ENCODE measurements at regions not wholly inside any gene's neighbourhood (a gene's known extent, or its start where the extent isn't known, plus 50 kb on each side); places are given as distances from the start of the nearest gene placed in this dataset.

DNA sequence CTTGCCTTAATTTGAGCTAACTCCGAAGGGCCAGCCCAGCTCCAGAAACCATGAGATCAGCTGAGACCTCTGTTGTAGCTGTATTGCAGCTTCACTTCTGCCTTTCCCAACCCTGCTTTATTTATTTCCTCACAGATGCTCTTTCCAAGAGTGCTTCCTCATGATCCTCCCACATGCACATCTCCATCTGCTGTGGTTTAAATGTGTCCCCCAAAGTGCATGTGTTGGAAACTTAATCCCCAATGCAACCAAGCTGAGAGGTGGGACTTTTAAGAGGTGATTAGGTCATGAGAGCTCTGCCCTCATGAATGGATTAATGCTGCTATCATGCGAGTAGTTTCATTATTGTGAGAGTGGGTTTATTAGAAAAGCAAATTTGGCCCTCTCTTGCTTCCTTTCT, 164.4 kb upstream of the TAB2 start (continued):
- TF ChIP-seq, protein P1, sequence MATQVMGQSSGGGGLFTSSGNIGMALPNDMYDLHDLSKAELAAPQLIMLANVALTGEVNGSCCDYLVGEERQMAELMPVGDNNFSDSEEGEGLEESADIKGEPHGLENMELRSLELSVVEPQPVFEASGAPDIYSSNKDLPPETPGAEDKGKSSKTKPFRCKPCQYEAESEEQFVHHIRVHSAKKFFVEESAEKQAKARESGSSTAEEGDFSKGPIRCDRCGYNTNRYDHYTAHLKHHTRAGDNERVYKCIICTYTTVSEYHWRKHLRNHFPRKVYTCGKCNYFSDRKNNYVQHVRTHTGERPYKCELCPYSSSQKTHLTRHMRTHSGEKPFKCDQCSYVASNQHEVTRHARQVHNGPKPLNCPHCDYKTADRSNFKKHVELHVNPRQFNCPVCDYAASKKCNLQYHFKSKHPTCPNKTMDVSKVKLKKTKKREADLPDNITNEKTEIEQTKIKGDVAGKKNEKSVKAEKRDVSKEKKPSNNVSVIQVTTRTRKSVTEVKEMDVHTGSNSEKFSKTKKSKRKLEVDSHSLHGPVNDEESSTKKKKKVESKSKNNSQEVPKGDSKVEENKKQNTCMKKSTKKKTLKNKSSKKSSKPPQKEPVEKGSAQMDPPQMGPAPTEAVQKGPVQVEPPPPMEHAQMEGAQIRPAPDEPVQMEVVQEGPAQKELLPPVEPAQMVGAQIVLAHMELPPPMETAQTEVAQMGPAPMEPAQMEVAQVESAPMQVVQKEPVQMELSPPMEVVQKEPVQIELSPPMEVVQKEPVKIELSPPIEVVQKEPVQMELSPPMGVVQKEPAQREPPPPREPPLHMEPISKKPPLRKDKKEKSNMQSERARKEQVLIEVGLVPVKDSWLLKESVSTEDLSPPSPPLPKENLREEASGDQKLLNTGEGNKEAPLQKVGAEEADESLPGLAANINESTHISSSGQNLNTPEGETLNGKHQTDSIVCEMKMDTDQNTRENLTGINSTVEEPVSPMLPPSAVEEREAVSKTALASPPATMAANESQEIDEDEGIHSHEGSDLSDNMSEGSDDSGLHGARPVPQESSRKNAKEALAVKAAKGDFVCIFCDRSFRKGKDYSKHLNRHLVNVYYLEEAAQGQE (IDR thresholded peaks at IDR 0.05; ENCODE audit: unreplicated experiment) = no peak
- TF ChIP-seq ZNF114 (CRISPR knock-in tag; IDR thresholded peaks at IDR 0.05) (no peak), EZH2phosphoT487 (IDR thresholded peaks at IDR 0.05; ENCODE audit: unreplicated experiment) (no peak), STAT1 (IDR thresholded peaks at IDR 0.05; ENCODE audit: unreplicated experiment) (no peak), ZNF331 (CRISPR knock-in tag; IDR thresholded peaks at IDR 0.05; ENCODE audit: low read depth) (no peak), JUNB (IDR thresholded peaks at IDR 0.05; ENCODE audit: unreplicated experiment) (no peak), EZH2 (IDR thresholded peaks at IDR 0.05; ENCODE audit: low read depth, unreplicated experiment) (no peak), CREB1 (CRISPR knock-in tag; IDR thresholded peaks at IDR 0.05; ENCODE audit: low read depth) (no peak)
- TF ChIP-seq, protein P2, sequence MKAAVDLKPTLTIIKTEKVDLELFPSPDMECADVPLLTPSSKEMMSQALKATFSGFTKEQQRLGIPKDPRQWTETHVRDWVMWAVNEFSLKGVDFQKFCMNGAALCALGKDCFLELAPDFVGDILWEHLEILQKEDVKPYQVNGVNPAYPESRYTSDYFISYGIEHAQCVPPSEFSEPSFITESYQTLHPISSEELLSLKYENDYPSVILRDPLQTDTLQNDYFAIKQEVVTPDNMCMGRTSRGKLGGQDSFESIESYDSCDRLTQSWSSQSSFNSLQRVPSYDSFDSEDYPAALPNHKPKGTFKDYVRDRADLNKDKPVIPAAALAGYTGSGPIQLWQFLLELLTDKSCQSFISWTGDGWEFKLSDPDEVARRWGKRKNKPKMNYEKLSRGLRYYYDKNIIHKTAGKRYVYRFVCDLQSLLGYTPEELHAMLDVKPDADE (IDR thresholded peaks at IDR 0.05) = no peak

DNA sequence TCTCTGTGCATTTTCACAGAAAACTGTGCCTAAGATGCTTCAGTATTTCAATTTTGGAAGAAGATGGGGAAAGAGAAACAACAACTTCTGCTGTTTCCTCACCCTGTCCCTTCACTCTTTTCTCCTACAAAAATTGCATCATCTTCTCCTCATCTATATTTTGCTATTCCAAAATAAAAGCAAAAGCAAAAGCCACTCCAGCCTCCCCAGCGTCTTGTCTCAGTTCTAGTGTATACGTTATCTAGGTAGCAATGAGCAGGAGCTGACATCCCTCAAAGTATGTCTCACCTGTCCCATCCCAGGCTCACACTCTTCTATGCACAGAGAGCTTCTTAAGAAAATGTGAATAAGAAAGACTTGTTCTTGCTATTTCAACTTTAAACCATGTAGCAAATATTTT, 163.8 kb upstream of the TAB2 start:
- DNase-seq (ENCODE audit: low spot score) (no peak), ATAC-seq (no peak)
- H3K36me3 ChIP-seq (ENCODE audit: insufficient read depth) = no peaks in the 10 kb centered on the region
- no peak overlapping the region for H3K4me3 ChIP-seq
- H3K9me2 ChIP-seq (ENCODE audit: insufficient read depth) = peaks cover 15% of the 10 kb centered on the region; the same call in 1 of the 2 replicates
- no peaks in the 10 kb centered on the region for H3F3A ChIP-seq (replicated peaks; ENCODE audit: low read depth)
- no peaks in the 10 kb centered on the region for H3K79me2 ChIP-seq (replicated peaks; ENCODE audit: insufficient read depth)
- H3K4me1 ChIP-seq (ENCODE audit: insufficient read depth) = peaks cover 16% of the 10 kb centered on the region
- no peak for TF ChIP-seq ZNF114 (CRISPR knock-in tag; IDR thresholded peaks at IDR 0.05)
- no peaks in the 10 kb centered on the region for H4K20me1 ChIP-seq (replicated peaks; ENCODE audit: insufficient read depth)
- H3K4me3 Mint-ChIP-seq = no peak overlapping the region
- H3K36me3 Mint-ChIP-seq (ENCODE audit: low read depth) = no peaks in the 10 kb centered on the region
- H3K4me2 ChIP-seq = no peak overlapping the region
- no peak overlapping the region for H3K27ac Mint-ChIP-seq
- peak overlapping the region; percentile 80; the same call in 1 of the 2 replicates for H2AFZ ChIP-seq
- H3K27me3 Mint-ChIP-seq (ENCODE audit: insufficient read depth, low read depth, poor library complexity) = peaks cover 2% of the 10 kb centered on the region
- no peaks in the 10 kb centered on the region for H3K27me3 ChIP-seq (ENCODE audit: insufficient read depth)
- peaks cover 14% of the 10 kb centered on the region for H3K4me1 Mint-ChIP-seq
- peaks cover 2% of the 10 kb centered on the region; the same call in 1 of the 3 replicates for H3K9me3 Mint-ChIP-seq
- no peak overlapping the region for H3K27ac ChIP-seq (ENCODE audit: low read depth)

DNA sequence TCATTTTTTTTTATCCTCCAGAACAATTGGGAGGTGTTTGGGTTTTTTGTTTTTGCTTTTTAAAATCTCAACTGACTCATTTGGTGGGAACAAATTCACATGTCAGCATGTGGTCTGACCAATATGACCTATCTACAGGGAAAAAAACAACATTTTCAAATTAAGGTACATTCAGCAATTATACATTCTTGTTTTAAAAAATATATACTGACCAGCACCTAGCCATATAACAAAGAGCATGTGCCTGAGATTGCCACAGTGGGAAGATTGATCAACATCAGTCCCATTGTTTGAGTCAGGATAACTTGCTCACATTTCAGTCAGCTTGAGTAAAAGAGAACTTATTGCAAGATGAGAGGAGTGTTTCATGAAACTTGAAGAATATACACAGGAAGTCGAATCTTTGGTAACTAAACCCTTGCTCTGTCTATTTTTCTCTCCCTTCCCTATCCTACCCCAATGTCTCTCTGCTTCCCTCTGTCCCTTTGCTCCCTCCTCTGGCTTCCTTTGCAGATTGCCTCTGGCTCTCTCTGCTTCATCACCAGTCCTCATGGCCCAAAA, 163.2 kb upstream of the TAB2 start:
- no peak for DNase-seq (ENCODE audit: low spot score)
- H3K36me3 Mint-ChIP-seq (ENCODE audit: low read depth) = no peaks in the 10 kb centered on the region
- Histone ChIP-seq H3K27me3 (ENCODE audit: insufficient read depth) (no peaks in the 10 kb centered on the region), H3K79me2 (replicated peaks; ENCODE audit: insufficient read depth) (no peaks in the 10 kb centered on the region), H3K4me2 (no peak overlapping the region), H3K4me1 (ENCODE audit: insufficient read depth) (peaks cover 16% of the 10 kb centered on the region), H3K4me3 (no peak overlapping the region), H3F3A (replicated peaks; ENCODE audit: low read depth) (no peaks in the 10 kb centered on the region), H4K20me1 (replicated peaks; ENCODE audit: insufficient read depth) (no peaks in the 10 kb centered on the region), H3K9me2 (ENCODE audit: insufficient read depth) (peaks cover 22% of the 10 kb centered on the region; the same call in 1 of the 2 replicates), H3K27ac (ENCODE audit: low read depth) (no peak overlapping the region), H3K36me3 (ENCODE audit: insufficient read depth) (no peaks in the 10 kb centered on the region), H2AFZ (peak overlapping the region; percentile 2; the same call in 1 of the 2 replicates)
- H3K4me1 Mint-ChIP-seq = peaks cover 14% of the 10 kb centered on the region
- no peak for ATAC-seq
- H3K9me3 Mint-ChIP-seq = peaks cover 2% of the 10 kb centered on the region; the same call in 1 of the 3 replicates
- peaks cover 4% of the 10 kb centered on the region for H3K27me3 Mint-ChIP-seq (ENCODE audit: insufficient read depth, low read depth, poor library complexity)
- TF ChIP-seq EZH2phosphoT487 (IDR thresholded peaks at IDR 0.05; ENCODE audit: unreplicated experiment) (no peak), ZNF114 (CRISPR knock-in tag; IDR thresholded peaks at IDR 0.05) (no peak), CREB1 (CRISPR knock-in tag; IDR thresholded peaks at IDR 0.05; ENCODE audit: low read depth) (no peak)
- TF ChIP-seq, protein P3, sequence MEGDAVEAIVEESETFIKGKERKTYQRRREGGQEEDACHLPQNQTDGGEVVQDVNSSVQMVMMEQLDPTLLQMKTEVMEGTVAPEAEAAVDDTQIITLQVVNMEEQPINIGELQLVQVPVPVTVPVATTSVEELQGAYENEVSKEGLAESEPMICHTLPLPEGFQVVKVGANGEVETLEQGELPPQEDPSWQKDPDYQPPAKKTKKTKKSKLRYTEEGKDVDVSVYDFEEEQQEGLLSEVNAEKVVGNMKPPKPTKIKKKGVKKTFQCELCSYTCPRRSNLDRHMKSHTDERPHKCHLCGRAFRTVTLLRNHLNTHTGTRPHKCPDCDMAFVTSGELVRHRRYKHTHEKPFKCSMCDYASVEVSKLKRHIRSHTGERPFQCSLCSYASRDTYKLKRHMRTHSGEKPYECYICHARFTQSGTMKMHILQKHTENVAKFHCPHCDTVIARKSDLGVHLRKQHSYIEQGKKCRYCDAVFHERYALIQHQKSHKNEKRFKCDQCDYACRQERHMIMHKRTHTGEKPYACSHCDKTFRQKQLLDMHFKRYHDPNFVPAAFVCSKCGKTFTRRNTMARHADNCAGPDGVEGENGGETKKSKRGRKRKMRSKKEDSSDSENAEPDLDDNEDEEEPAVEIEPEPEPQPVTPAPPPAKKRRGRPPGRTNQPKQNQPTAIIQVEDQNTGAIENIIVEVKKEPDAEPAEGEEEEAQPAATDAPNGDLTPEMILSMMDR (conservative IDR thresholded peaks at IDR 0.05; ENCODE audit: low read depth in 2 of 2) = 0 out of 4 replicates have a peak, but pooled peaks of 1 of the 2 experiments have one; percentile 1
- TF ChIP-seq, protein P2 (IDR thresholded peaks at IDR 0.05) = no peak
- no peak overlapping the region; the same call in 1 of the 2 replicates for H3K27ac Mint-ChIP-seq
- H3K4me3 Mint-ChIP-seq = no peak overlapping the region
